ENCODE measurements at regions not wholly inside any gene's neighbourhood (a gene's known extent, or its start where the extent isn't known, plus 50 kb on each side); places are given as distances from the start of the nearest gene placed in this dataset.

DNA sequence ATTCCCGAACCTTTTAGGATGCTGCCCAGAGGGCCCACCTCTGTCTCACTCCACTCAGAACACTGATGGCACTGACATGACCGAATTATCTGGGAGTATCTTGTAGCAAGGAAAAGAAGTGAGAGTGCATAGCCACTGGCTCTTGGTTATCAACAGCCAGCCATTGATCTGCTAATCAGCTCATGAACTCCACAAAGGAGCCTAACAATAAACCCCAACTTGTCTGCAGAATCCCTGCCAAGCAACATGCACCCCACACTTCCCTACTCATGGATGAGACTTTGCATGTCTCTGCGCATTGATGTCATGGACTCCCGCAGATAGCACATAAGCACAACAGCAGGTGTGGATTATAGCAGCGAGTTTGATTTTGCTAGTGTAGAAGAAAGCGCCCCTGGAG lies 1538.9 kb upstream of the RAG2 start:
- no peak overlapping the region for H2BK120ac ChIP-seq (ENCODE audit: low read depth, low read length, poor library complexity, severe bottlenecking)
- peaks cover 6% of the 10 kb centered on the region; the same call in 1 of the 2 replicates for H3K4me1 ChIP-seq (ENCODE audit: insufficient read depth, low read length)
- H4K5ac ChIP-seq (ENCODE audit: insufficient read length, low read depth, low read length) = no peak overlapping the region
- no CpG with 5 or more reads among the region's 6 CpGs for WGBS (ENCODE audit: extremely low coverage, insufficient read length, low lambda C conversion rate)
- TF ChIP-seq, protein P1, sequence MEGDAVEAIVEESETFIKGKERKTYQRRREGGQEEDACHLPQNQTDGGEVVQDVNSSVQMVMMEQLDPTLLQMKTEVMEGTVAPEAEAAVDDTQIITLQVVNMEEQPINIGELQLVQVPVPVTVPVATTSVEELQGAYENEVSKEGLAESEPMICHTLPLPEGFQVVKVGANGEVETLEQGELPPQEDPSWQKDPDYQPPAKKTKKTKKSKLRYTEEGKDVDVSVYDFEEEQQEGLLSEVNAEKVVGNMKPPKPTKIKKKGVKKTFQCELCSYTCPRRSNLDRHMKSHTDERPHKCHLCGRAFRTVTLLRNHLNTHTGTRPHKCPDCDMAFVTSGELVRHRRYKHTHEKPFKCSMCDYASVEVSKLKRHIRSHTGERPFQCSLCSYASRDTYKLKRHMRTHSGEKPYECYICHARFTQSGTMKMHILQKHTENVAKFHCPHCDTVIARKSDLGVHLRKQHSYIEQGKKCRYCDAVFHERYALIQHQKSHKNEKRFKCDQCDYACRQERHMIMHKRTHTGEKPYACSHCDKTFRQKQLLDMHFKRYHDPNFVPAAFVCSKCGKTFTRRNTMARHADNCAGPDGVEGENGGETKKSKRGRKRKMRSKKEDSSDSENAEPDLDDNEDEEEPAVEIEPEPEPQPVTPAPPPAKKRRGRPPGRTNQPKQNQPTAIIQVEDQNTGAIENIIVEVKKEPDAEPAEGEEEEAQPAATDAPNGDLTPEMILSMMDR (conservative IDR thresholded peaks at IDR 0.05) = no peak
- no peak overlapping the region for H3K9ac ChIP-seq (ENCODE audit: extremely low read depth, insufficient read length, low read length)
- no peaks in the 10 kb centered on the region for H3K9me3 ChIP-seq (ENCODE audit: control insufficient read depth, low read depth, low read length)
- H3K23me2 ChIP-seq (ENCODE audit: insufficient read length, low read depth, low read length, poor library complexity, severe bottlenecking) = peaks cover 2% of the 10 kb centered on the region
- H3K14ac ChIP-seq (ENCODE audit: insufficient read depth, low read length) = no peak overlapping the region
- no peak overlapping the region for H2BK5ac ChIP-seq (ENCODE audit: insufficient read length, low read length)
- peak overlapping the region in 2 of 3 experiments; percentile 12 to 83; a peak in 3 of 7 replicates for H3K27ac Mint-ChIP-seq
- H3K27me3 Mint-ChIP-seq (ENCODE audit: low read depth) = no peaks in the 10 kb centered on the region
- peak overlapping the region in 1 of 2 experiments; percentile 3; a peak in 1 of 5 replicates for H3K4me3 Mint-ChIP-seq
- no peak overlapping the region for H3K4me2 ChIP-seq (ENCODE audit: insufficient read depth, insufficient read length, low read length)
- H3T11ph ChIP-seq (ENCODE audit: low read length) = no peak overlapping the region
- no peak overlapping the region for H2AFZ ChIP-seq (ENCODE audit: low read length)
- H4K8ac ChIP-seq (replicated peaks; ENCODE audit: insufficient read length, low read depth, low read length) = no peak overlapping the region
- no peak for DNase-seq
- H3K4ac ChIP-seq (ENCODE audit: low read depth, low read length) = no peak overlapping the region
- peak overlapping the region; percentile 91 for H2BK20ac ChIP-seq (ENCODE audit: low read depth, low read length, poor library complexity, severe bottlenecking)
- no peak overlapping the region for H3K18ac ChIP-seq (ENCODE audit: insufficient read length, low read depth, low read length)
- no peaks in the 10 kb centered on the region; the same call in 1 of the 2 replicates for H3K27me3 ChIP-seq (ENCODE audit: insufficient read depth, low read length)
- no peak overlapping the region for H3K56ac ChIP-seq (ENCODE audit: insufficient read length, low read depth, low read length)
- H3K23ac ChIP-seq (ENCODE audit: insufficient read length, low read depth, low read length) = no peak overlapping the region
- H2BK12ac ChIP-seq (ENCODE audit: insufficient read length, low read depth, low read length) = no peak overlapping the region
- no peak overlapping the region for H2AK5ac ChIP-seq (ENCODE audit: insufficient read length, low read length)
- H3K79me2 ChIP-seq (ENCODE audit: insufficient read depth, low read length) = no peaks in the 10 kb centered on the region
- no peak overlapping the region for H4K91ac ChIP-seq (ENCODE audit: insufficient read length, low read depth, low read length)
- peaks cover 14 to 16% of the 10 kb centered on the region in 2 experiments for H3K9me3 Mint-ChIP-seq
- H3K36me3 Mint-ChIP-seq (ENCODE audit: insufficient read depth in 1 of 3, low read depth in 3 of 3) = peaks cover 7 to 21% (median 9%) of the 10 kb centered on the region in 3 experiments; a peak in 6 of 7 replicates
- H4K20me1 ChIP-seq (ENCODE audit: control insufficient read depth, insufficient read depth, insufficient read length) = no peaks in the 10 kb centered on the region
- H3K79me1 ChIP-seq (ENCODE audit: insufficient read depth, low read depth, low read length, poor library complexity, severe bottlenecking) = no peaks in the 10 kb centered on the region
- H2BK15ac ChIP-seq (ENCODE audit: low read depth, low read length) = no peak overlapping the region
- H3K4me1 Mint-ChIP-seq = peaks cover 11% of the 10 kb centered on the region in 2 experiments
- no peak overlapping the region for H3K27ac ChIP-seq (ENCODE audit: insufficient read length, low read depth, low read length)
